ENCODE measurements at regions not wholly inside any gene's neighbourhood (a gene's known extent, or its start where the extent isn't known, plus 50 kb on each side); places are given as distances from the start of the nearest gene placed in this dataset.

DNA sequence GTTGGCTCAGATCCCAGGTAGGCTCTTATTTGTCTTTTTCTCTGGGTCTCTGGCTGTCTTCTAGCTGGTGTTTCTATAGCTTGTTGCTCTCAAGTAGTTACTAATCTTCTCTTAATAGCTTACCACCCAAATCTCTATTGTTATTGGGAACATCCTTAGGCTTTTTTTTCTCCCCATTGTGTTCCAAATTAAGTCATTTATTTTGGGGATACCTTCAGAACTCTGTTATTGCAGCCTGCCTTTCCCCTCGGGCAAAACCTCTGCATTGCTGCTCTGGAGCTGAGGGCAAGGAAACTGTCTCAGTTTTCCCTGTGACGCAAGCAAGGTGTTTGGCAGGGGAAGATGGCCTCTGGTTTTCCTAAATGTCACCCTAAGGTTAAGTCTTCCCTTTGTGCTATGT, 113.3 kb upstream of the XIST start:
- Histone ChIP-seq H3K9me3 (ENCODE audit: control insufficient read depth, insufficient read depth, low read depth, low read length) (no peaks in the 10 kb centered on the region; the same call in 1 of the 2 replicates), H3K4me3 (ENCODE audit: low read depth, low read length) (no peak overlapping the region), H3K27ac (ENCODE audit: extremely low read depth, low read depth, low read length) (0 out of 2 replicates have a peak overlapping the region, but pooled peaks have one; percentile 4), H3K4me1 (ENCODE audit: control insufficient read depth, insufficient read depth, low read length) (peaks cover 13% of the 10 kb centered on the region), H3K36me3 (ENCODE audit: control insufficient read depth in 2 of 2, insufficient read depth in 1 of 2, low read length in 2 of 2) (peaks cover 35 to 73% of the 10 kb centered on the region in 2 experiments)
- POLR2A ChIA-PET, result no interaction called here
- TF ChIP-seq, protein P1, sequence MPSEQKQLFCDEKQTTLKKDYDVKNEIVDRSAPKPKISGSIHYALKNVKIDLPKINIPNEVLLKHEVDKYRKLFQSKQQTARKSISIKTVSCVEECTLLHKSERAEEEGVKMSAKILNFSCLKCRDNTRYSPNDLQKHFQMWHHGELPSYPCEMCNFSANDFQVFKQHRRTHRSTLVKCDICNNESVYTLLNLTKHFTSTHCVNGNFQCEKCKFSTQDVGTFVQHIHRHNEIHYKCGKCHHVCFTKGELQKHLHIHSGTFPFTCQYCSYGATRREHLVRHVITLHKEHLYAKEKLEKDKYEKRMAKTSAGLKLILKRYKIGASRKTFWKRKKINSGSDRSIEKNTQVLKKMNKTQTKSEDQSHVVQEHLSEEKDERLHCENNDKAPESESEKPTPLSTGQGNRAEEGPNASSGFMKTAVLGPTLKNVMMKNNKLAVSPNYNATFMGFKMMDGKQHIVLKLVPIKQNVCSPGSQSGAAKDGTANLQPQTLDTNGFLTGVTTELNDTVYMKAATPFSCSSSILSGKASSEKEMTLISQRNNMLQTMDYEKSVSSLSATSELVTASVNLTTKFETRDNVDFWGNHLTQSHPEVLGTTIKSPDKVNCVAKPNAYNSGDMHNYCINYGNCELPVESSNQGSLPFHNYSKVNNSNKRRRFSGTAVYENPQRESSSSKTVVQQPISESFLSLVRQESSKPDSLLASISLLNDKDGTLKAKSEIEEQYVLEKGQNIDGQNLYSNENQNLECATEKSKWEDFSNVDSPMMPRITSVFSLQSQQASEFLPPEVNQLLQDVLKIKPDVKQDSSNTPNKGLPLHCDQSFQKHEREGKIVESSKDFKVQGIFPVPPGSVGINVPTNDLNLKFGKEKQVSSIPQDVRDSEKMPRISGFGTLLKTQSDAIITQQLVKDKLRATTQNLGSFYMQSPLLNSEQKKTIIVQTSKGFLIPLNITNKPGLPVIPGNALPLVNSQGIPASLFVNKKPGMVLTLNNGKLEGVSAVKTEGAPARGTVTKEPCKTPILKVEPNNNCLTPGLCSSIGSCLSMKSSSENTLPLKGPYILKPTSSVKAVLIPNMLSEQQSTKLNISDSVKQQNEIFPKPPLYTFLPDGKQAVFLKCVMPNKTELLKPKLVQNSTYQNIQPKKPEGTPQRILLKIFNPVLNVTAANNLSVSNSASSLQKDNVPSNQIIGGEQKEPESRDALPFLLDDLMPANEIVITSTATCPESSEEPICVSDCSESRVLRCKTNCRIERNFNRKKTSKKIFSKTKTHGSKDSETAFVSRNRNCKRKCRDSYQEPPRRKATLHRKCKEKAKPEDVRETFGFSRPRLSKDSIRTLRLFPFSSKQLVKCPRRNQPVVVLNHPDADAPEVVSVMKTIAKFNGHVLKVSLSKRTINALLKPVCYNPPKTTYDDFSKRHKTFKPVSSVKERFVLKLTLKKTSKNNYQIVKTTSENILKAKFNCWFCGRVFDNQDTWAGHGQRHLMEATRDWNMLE (tag by site-specific recombination; conservative IDR thresholded peaks at IDR 0.05; ENCODE audit: low read depth), result no peak
- TF ChIP-seq, protein P2, sequence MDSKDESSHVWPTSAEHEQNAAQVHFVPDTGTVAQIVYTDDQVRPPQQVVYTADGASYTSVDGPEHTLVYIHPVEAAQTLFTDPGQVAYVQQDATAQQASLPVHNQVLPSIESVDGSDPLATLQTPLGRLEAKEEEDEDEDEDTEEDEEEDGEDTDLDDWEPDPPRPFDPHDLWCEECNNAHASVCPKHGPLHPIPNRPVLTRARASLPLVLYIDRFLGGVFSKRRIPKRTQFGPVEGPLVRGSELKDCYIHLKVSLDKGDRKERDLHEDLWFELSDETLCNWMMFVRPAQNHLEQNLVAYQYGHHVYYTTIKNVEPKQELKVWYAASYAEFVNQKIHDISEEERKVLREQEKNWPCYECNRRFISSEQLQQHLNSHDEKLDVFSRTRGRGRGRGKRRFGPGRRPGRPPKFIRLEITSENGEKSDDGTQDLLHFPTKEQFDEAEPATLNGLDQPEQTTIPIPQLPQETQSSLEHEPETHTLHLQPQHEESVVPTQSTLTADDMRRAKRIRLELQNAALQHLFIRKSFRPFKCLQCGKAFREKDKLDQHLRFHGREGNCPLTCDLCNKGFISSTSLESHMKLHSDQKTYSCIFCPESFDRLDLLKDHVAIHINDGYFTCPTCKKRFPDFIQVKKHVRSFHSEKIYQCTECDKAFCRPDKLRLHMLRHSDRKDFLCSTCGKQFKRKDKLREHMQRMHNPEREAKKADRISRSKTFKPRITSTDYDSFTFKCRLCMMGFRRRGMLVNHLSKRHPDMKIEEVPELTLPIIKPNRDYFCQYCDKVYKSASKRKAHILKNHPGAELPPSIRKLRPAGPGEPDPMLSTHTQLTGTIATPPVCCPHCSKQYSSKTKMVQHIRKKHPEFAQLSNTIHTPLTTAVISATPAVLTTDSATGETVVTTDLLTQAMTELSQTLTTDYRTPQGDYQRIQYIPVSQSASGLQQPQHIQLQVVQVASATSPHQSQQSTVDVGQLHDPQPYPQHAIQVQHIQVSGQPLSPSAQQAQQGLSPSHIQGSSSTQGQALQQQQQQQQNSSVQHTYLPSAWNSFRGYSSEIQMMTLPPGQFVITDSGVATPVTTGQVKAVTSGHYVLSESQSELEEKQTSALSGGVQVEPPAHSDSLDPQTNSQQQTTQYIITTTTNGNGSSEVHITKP (tag by site-specific recombination; IDR thresholded peaks at IDR 0.05), result peak; percentile 62; the same call in 1 of the 2 replicates
- TF ChIP-seq, protein P3, sequence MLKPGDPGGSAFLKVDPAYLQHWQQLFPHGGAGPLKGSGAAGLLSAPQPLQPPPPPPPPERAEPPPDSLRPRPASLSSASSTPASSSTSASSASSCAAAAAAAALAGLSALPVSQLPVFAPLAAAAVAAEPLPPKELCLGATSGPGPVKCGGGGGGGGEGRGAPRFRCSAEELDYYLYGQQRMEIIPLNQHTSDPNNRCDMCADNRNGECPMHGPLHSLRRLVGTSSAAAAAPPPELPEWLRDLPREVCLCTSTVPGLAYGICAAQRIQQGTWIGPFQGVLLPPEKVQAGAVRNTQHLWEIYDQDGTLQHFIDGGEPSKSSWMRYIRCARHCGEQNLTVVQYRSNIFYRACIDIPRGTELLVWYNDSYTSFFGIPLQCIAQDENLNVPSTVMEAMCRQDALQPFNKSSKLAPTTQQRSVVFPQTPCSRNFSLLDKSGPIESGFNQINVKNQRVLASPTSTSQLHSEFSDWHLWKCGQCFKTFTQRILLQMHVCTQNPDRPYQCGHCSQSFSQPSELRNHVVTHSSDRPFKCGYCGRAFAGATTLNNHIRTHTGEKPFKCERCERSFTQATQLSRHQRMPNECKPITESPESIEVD (tag by site-specific recombination; IDR thresholded peaks at IDR 0.05), result 0 out of 2 replicates have a peak, but pooled peaks have one; percentile 7
- CTCF ChIA-PET, result interaction anchor here (0.6 kb wide), 1 partner anchor 417 kb away, joined by 3 read pairs; no protein-coding TSS in a partner anchor

DNA sequence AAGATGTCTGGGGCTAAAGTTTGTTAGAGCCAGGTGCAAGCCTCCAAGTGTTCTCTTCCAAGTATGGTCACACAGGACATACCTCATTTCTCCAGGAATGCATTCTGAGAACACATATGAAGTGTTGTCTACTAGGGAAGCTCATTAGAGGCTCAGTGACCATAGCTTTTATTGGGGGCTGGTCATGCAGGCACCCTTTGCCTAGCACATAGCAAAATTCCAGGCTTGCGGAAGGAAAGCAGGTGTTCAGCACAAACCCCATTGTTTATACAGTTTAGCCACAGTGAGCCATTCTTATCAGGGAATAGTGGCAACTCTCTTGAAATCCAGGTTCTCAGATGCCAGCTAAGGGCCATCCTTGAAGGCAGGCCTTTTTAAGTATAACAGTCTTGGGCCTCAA, 112.1 kb upstream of the XIST start:
- TF ChIP-seq ZNF791 (tag by site-specific recombination; IDR thresholded peaks at IDR 0.05) (no peak), ZFP41 (tag by site-specific recombination; IDR thresholded peaks at IDR 0.05; ENCODE audit: borderline replicate concordance) (no peak), IKZF3 (tag by site-specific recombination; IDR thresholded peaks at IDR 0.05) (peak; percentile 16; the same call in 1 of the 2 replicates), SCRT2 (tag by site-specific recombination; IDR thresholded peaks at IDR 0.05) (no peak), BCL11B (tag by site-specific recombination; IDR thresholded peaks at IDR 0.05; ENCODE audit: low read depth) (no peak), ZEB2 (tag by site-specific recombination; IDR thresholded peaks at IDR 0.05) (no peak)
- TF ChIP-seq, protein P4, sequence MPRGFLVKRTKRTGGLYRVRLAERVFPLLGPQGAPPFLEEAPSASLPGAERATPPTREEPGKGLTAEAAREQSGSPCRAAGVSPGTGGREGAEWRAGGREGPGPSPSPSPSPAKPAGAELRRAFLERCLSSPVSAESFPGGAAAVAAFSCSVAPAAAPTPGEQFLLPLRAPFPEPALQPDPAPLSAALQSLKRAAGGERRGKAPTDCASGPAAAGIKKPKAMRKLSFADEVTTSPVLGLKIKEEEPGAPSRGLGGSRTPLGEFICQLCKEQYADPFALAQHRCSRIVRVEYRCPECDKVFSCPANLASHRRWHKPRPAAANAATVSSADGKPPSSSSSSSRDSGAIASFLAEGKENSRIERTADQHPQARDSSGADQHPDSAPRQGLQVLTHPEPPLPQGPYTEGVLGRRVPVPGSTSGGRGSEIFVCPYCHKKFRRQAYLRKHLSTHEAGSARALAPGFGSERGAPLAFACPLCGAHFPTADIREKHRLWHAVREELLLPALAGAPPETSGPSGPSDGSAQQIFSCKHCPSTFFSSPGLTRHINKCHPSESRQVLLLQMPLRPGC (tag by site-specific recombination; IDR thresholded peaks at IDR 0.05), result no peak
- Histone ChIP-seq H3K4me3 (ENCODE audit: low read depth, low read length) (no peak overlapping the region), H3K4me1 (ENCODE audit: control insufficient read depth, insufficient read depth, low read length) (peaks cover 13% of the 10 kb centered on the region), H3K36me3 (ENCODE audit: control insufficient read depth in 2 of 2, insufficient read depth in 1 of 2, low read length in 2 of 2) (peaks cover 36 to 73% of the 10 kb centered on the region in 2 experiments), H3K9me3 (ENCODE audit: control insufficient read depth, insufficient read depth, low read depth, low read length) (no peaks in the 10 kb centered on the region), H3K27ac (ENCODE audit: extremely low read depth, low read depth, low read length) (no peak overlapping the region)
- ChIA-PET POLR2A (interaction anchor here (0.5 to 1.1 kb wide), 2 partner anchors 25 to 113 kb away, joined by 3 read pairs; no protein-coding TSS in a partner anchor), CTCF (interaction anchor here (0.5 to 1.5 kb wide), 2 partner anchors 15 to 80 kb away, joined by 3 read pairs; no protein-coding TSS in a partner anchor)

All from HEK293 (cell line).